HEK293T (cell line): ENCODE measurements at regions not wholly inside any gene's neighbourhood (a gene's known extent, or its start where the extent isn't known, plus 50 kb on each side); places are given as distances from the start of the nearest gene placed in this dataset.

ENCODE experiments used
- ARNT ChIP-seq: fragments of 450-650 bp; IDR thresholded peaks from 2 replicates; pipeline ENCODE4 v1.6.1; 2017; ENCODE audit warnings: mild to moderate bottlenecking
- BHLHE40 ChIP-seq: fragments of 450-650 bp; IDR thresholded peaks from 2 replicates; pipeline ENCODE4 v1.6.1; 2016; ENCODE audit warnings: mild to moderate bottlenecking, moderate library complexity, borderline replicate concordance
- CTBP1 ChIP-seq: fragments of 450-650 bp; IDR thresholded peaks from 2 replicates; pipeline ENCODE4 v1.6.1; 2016; ENCODE audit warnings: borderline replicate concordance
- ELF4 ChIP-seq: fragments of 450-650 bp; IDR thresholded peaks from 2 replicates; pipeline ENCODE4 v1.6.1; 2017; ENCODE audit warnings: antibody characterized with exemption
- FOXA1 ChIP-seq: fragments of 450-650 bp; IDR thresholded peaks from 2 replicates; pipeline ENCODE4 v1.6.1; 2016; ENCODE audit warnings: mild to moderate bottlenecking
- FOXK2 ChIP-seq: fragments of 450-650 bp; IDR thresholded peaks from 2 replicates; pipeline ENCODE4 v1.6.1; 2016; ENCODE audit warnings: mild to moderate bottlenecking
- FOXM1 ChIP-seq: fragments of 450-650 bp; IDR thresholded peaks from 2 replicates; pipeline ENCODE4 v1.6.1; 2017; ENCODE audit warnings: mild to moderate bottlenecking, borderline replicate concordance
- HDGF ChIP-seq: fragments of 450-650 bp; IDR thresholded peaks from 2 replicates; pipeline ENCODE4 v1.6.1; 2017; ENCODE audit warnings: antibody characterized with exemption, borderline replicate concordance
- LEF1 ChIP-seq: fragments of 450-650 bp; IDR thresholded peaks from 2 replicates; pipeline ENCODE4 v1.6.1; 2017; ENCODE audit warnings: mild to moderate bottlenecking, borderline replicate concordance
- PKNOX1 ChIP-seq: fragments of 450-650 bp; IDR thresholded peaks from 2 replicates; pipeline ENCODE4 v1.6.1; 2016
- SP1 ChIP-seq: fragments of 450-650 bp; IDR thresholded peaks from 2 replicates; pipeline ENCODE4 v1.6.1; 2017
- TARDBP ChIP-seq: fragments of 450-650 bp; IDR thresholded peaks from 2 replicates; pipeline ENCODE4 v1.6.1; 2016

- TF ChIP-seq FOXK2 (no peak), ARNT (no peak), BHLHE40 (no peak), LEF1 (no peak), HDGF (no peak), ELF4 (no peak), SP1 (no peak), FOXM1 (no peak), CTBP1 (no peak), PKNOX1 (no peak), TARDBP (no peak), FOXA1 (no peak)
Observed at GRCh38 chr3:191753196-191753595, 292.2 kb downstream of the PYDC2 start.
